Calu3 (cell line): ENCODE measurements at regions not wholly inside any gene's neighbourhood (a gene's known extent, or its start where the extent isn't known, plus 50 kb on each side); places are given as distances from the start of the nearest gene placed in this dataset.

Experiments
- BruUV-seq: library from RNA; stranded (reverse); fragments of 400-500 nt; replicated peaks from 2 replicates; lab custom pipeline; 2021; lab: Mats Ljungman, UMichigan
- CTCF ChIA-PET: fragments of 300-600 bp; sonication (Branson Sonifier 250); formaldehyde crosslinking; loops from one replicate; lab custom pipeline; 2022; ENCODE audit warnings: antibody characterized with exemption; lab: Charles Lee
- DNase-seq: peaks from one replicate; pipeline ENCODE4 v3.0.0; 2022
- H3K27ac Mint-ChIP-seq: one replicate; pipeline ENCODE4 v1.8.0; 2022; ENCODE audit warnings: mixed read lengths; ENCODE audit not compliant: unreplicated experiment
- H3K27me3 Mint-ChIP-seq: one replicate; pipeline ENCODE4 v1.8.0; 2022; ENCODE audit warnings: mixed read lengths; ENCODE audit not compliant: unreplicated experiment
- H3K36me3 Mint-ChIP-seq: one replicate; pipeline ENCODE4 v1.8.0; 2022; ENCODE audit warnings: mild to moderate bottlenecking, moderate library complexity, mixed read lengths; ENCODE audit not compliant: insufficient read depth, unreplicated experiment
- H3K4me1 Mint-ChIP-seq: one replicate; pipeline ENCODE4 v1.8.0; 2022; ENCODE audit warnings: mild to moderate bottlenecking, low read depth, mixed read lengths; ENCODE audit not compliant: unreplicated experiment
- H3K4me3 Mint-ChIP-seq: one replicate; pipeline ENCODE4 v1.8.0; 2022; ENCODE audit warnings: mild to moderate bottlenecking, low read depth, moderate library complexity, mixed read lengths; ENCODE audit not compliant: unreplicated experiment
- H3K9me3 Mint-ChIP-seq: one replicate; pipeline ENCODE4 v1.8.0; 2022; ENCODE audit warnings: low read depth, mixed read lengths; ENCODE audit not compliant: unreplicated experiment
- intact Hi-C: fragments of 100-400 bp; cut with micrococcal nuclease; formaldehyde crosslinking; loops from one replicate; pipeline ENCODE4 v1.10.0; 2022; ENCODE audit not compliant: unreplicated experiment
- TF ChIP-seq, protein P1 (sequence below): fragments of 200-600 bp; IDR thresholded peaks from one replicate; pipeline ENCODE4 v1.8.0; 2022; ENCODE audit warnings: antibody characterized with exemption; ENCODE audit not compliant: unreplicated experiment

- intact Hi-C loops = no loop called here
- BruUV-seq = no TSS peak
- CTCF ChIA-PET = no interaction called here
- Mint-ChIP-seq H3K27ac (no peak overlapping the region), H3K36me3 (no peaks in the 10 kb centered on the region), H3K4me3 (no peak overlapping the region), H3K4me1 (no peaks in the 10 kb centered on the region), H3K9me3 (peaks cover 4% of the 10 kb centered on the region), H3K27me3 (no peaks in the 10 kb centered on the region)
- TF ChIP-seq, protein P1, sequence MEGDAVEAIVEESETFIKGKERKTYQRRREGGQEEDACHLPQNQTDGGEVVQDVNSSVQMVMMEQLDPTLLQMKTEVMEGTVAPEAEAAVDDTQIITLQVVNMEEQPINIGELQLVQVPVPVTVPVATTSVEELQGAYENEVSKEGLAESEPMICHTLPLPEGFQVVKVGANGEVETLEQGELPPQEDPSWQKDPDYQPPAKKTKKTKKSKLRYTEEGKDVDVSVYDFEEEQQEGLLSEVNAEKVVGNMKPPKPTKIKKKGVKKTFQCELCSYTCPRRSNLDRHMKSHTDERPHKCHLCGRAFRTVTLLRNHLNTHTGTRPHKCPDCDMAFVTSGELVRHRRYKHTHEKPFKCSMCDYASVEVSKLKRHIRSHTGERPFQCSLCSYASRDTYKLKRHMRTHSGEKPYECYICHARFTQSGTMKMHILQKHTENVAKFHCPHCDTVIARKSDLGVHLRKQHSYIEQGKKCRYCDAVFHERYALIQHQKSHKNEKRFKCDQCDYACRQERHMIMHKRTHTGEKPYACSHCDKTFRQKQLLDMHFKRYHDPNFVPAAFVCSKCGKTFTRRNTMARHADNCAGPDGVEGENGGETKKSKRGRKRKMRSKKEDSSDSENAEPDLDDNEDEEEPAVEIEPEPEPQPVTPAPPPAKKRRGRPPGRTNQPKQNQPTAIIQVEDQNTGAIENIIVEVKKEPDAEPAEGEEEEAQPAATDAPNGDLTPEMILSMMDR = no peak
- DNase-seq = no peak
Observed at GRCh38 chr5:89191374-89191773, 308.4 kb upstream of the MEF2C start.

DNA sequence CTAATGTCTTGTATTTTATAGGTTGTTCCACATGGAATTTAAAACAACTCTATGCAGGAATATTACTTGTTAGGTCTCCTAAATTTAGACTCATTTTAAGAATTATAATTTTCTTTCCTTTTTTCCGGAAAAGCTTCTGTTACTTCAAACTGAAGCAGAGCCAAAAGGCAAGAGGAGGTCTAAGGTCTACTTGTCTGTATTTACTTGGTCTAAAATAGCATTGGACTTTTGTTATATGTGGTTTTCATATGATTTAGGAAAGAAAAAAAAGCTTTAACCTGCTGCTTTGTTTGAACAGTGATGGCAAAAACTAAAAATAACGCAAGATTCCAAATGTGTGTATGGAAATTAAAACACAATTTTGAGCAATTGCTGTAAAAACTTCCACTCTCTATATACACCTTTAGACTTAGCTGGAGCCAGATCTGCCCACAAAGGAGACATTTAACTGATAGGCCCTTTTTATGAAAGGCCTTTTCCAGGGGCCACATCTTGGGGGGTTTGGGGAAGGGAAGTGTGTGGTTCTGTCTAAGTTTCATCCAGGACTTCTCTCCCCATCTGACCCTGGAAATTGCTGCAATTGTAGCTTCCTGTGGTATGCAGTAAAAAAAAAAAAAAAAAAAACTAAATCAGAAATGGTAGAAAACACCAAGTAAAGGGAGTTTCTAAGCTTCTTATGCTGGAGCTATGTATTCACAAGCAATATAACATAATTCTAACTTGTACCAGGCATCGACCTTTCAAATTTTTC is 307.7 kb upstream of the MEF2C start:
- intact Hi-C loops = no loop called here
- Mint-ChIP-seq H3K27ac (no peak overlapping the region), H3K4me1 (no peaks in the 10 kb centered on the region), H3K36me3 (no peaks in the 10 kb centered on the region), H3K4me3 (no peak overlapping the region), H3K27me3 (no peaks in the 10 kb centered on the region), H3K9me3 (peaks cover 4% of the 10 kb centered on the region)
- DNase-seq = no peak
- TF ChIP-seq, protein P1 = no peak
- CTCF ChIA-PET = no interaction called here
- no TSS peak for BruUV-seq

GRCh38 chr5:89187883-89188465 is 305.0 kb upstream of the MEF2C start:
- no peak overlapping the region for H3K27ac Mint-ChIP-seq
- H3K36me3 Mint-ChIP-seq = no peaks in the 10 kb centered on the region
- CTCF ChIA-PET = no interaction called here
- no peaks in the 10 kb centered on the region for H3K4me1 Mint-ChIP-seq
- DNase-seq = no peak
- no peaks in the 10 kb centered on the region for H3K27me3 Mint-ChIP-seq
- intact Hi-C loops = no loop called here
- BruUV-seq = no TSS peak
- TF ChIP-seq, protein P1 = no peak
- no peak overlapping the region for H3K4me3 Mint-ChIP-seq
- H3K9me3 Mint-ChIP-seq = no peaks in the 10 kb centered on the region

DNA sequence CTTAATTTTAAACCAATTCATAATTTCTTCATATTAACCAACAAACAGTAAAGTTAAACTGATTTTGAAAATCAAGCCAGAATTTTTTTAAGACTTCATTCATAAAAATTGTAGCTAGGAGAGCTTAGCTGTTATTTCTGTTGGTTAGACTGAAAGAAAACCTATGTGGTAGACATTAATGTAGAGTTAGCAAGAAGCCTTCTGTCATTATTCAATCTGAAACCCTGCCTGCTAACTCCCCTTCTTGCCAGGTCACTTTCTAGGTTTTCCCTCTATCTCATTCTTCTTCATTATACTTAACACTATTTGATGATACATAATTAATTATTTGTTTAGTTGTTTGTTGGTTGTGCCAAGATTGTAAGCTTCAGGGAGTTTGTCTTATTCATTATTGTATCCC is 304.3 kb upstream of the MEF2C start:
- no peak overlapping the region for H3K4me3 Mint-ChIP-seq
- no peak overlapping the region for H3K27ac Mint-ChIP-seq
- CTCF ChIA-PET = no interaction called here
- H3K36me3 Mint-ChIP-seq = no peaks in the 10 kb centered on the region
- TF ChIP-seq, protein P1 = no peak
- no peaks in the 10 kb centered on the region for H3K4me1 Mint-ChIP-seq
- BruUV-seq = no TSS peak
- intact Hi-C loops = no loop called here
- H3K9me3 Mint-ChIP-seq = no peaks in the 10 kb centered on the region
- DNase-seq = no peak
- no peaks in the 10 kb centered on the region for H3K27me3 Mint-ChIP-seq
